Liver (tissue), 8 donors: ENCODE measurements at regions not wholly inside any gene's neighbourhood (a gene's known extent, or its start where the extent isn't known, plus 50 kb on each side); places are given as distances from the start of the nearest gene placed in this dataset.

ENCODE experiments used
- DNase-seq: peaks from one replicate; pipeline ENCODE4 v3.0.0-alpha.2; 2017; ENCODE audit warnings: low spot score
- H3K27ac ChIP-seq, 2 donors: one replicate each; pipeline ENCODE4 v1.7.0; 2013; ENCODE audit warnings: inconsistent platforms in 2 of 2, low read length in 2 of 2, control low read depth in 1 of 2, low read depth in 1 of 2, mild to moderate bottlenecking in 1 of 2
- H3K27me3 ChIP-seq, 4 donors: one replicate each; pipeline versions ENCODE4 v1.6.1 to v1.7.0; 2013; ENCODE audit warnings: low read length in 3 of 4, inconsistent platforms in 1 of 4, mild to moderate bottlenecking in 1 of 4, moderate library complexity in 1 of 4; ENCODE audit not compliant: control insufficient read depth in 4 of 4, insufficient read depth in 4 of 4
- H3K36me3 ChIP-seq, 4 donors: one replicate each; pipeline versions ENCODE4 v1.6.1 to v1.7.0; 2013; ENCODE audit warnings: low read length in 3 of 4, mild to moderate bottlenecking in 3 of 4, low read depth in 1 of 4, moderate library complexity in 1 of 4; ENCODE audit not compliant: control insufficient read depth in 4 of 4, insufficient read depth in 3 of 4
- H3K4me1 ChIP-seq, 4 donors: one replicate each; pipeline versions ENCODE4 v1.6.1 to v1.7.0; 2013; ENCODE audit warnings: low read length in 3 of 4, mild to moderate bottlenecking in 3 of 4, moderate library complexity in 1 of 4; ENCODE audit not compliant: control insufficient read depth in 4 of 4, insufficient read depth in 4 of 4
- H3K4me3 ChIP-seq, 3 donors: one replicate each; pipeline versions ENCODE4 v1.6.1 to v1.7.0; 2013; ENCODE audit warnings: low read length in 3 of 3, control low read depth in 1 of 3, low read depth in 1 of 3, mild to moderate bottlenecking in 1 of 3
- H3K9ac ChIP-seq, 2 donors: one replicate each; pipeline ENCODE4 v1.7.0; 2013; ENCODE audit warnings: low read length in 2 of 2, mild to moderate bottlenecking in 2 of 2, moderate library complexity in 2 of 2, control low read depth in 1 of 2, low read depth in 1 of 2
- H3K9me3 ChIP-seq, 4 donors: one replicate each; pipeline versions ENCODE4 v1.6.1 to v1.7.0; 2013; ENCODE audit warnings: low read length in 3 of 4; ENCODE audit not compliant: control insufficient read depth in 4 of 4
- EGR1 ChIP-seq, 2 donors: IDR thresholded peaks; 2 replicates each; pipeline ENCODE4 v1.6.1; 2016 to 2018; ENCODE audit warnings: antibody characterized with exemption in 2 of 2, low read depth in 2 of 2
- FOXA1 ChIP-seq: IDR thresholded peaks from 2 replicates; pipeline ENCODE4 v1.6.1; 2016; ENCODE audit warnings: antibody characterized with exemption
- FOXA2 ChIP-seq: IDR thresholded peaks from 2 replicates; pipeline ENCODE4 v1.6.1; 2016; ENCODE audit warnings: antibody characterized with exemption
- GABPA ChIP-seq, 2 donors: IDR thresholded peaks in 1 of 2; conservative IDR thresholded peaks in 1 of 2; 2 replicates each; pipeline ENCODE4 v1.6.1; 2016; ENCODE audit warnings: antibody characterized with exemption in 2 of 2, mild to moderate bottlenecking in 1 of 2, moderate library complexity in 1 of 2
- HNF4A ChIP-seq, 2 donors: conservative IDR thresholded peaks; 2 replicates each; pipeline ENCODE4 v1.6.1; 2016; ENCODE audit warnings: antibody characterized with exemption in 2 of 2, mild to moderate bottlenecking in 2 of 2
- HNF4G ChIP-seq: IDR thresholded peaks from 2 replicates; pipeline ENCODE4 v1.6.1; 2016; ENCODE audit warnings: antibody characterized with exemption
- JUND ChIP-seq, 2 donors: IDR thresholded peaks; 2 replicates each; pipeline ENCODE4 v1.6.1; 2016; ENCODE audit warnings: antibody characterized with exemption in 2 of 2
- NR2F2 ChIP-seq: IDR thresholded peaks from 2 replicates; pipeline ENCODE4 v1.6.1; 2016; ENCODE audit warnings: antibody characterized with exemption
- RAD21 ChIP-seq, 2 donors: IDR thresholded peaks; 2 replicates each; pipeline ENCODE4 v1.6.1; 2016; ENCODE audit warnings: antibody characterized with exemption in 2 of 2, mild to moderate bottlenecking in 2 of 2
- RXRA ChIP-seq, 2 donors: IDR thresholded peaks; 2 replicates each; pipeline ENCODE4 v1.6.1; 2017 to 2018; ENCODE audit warnings: antibody characterized with exemption in 2 of 2, mild to moderate bottlenecking in 1 of 2
- SP1 ChIP-seq: IDR thresholded peaks from 2 replicates; pipeline ENCODE4 v1.6.1; 2018; ENCODE audit warnings: antibody characterized with exemption, mild to moderate bottlenecking
- TAF1 ChIP-seq: conservative IDR thresholded peaks from 2 replicates; pipeline ENCODE4 v1.6.1; 2016; ENCODE audit warnings: antibody characterized with exemption, mild to moderate bottlenecking
- YY1 ChIP-seq: IDR thresholded peaks from 2 replicates; pipeline ENCODE4 v1.6.1; 2016; ENCODE audit warnings: antibody characterized with exemption, mild to moderate bottlenecking
- WGBS: extraction: QIAGEN DNeasy Blood & Tissue Kit; methylation state at CpG from one replicate; pipeline ENCODE4 v1.1.7; 2013; 5-methylcytosine and 5-hydroxymethylcytosine counted together
- TF ChIP-seq, protein P1 (sequence below): IDR thresholded peaks from 2 replicates; pipeline ENCODE4 v1.6.1; 2016; ENCODE audit warnings: antibody characterized with exemption
- TF ChIP-seq, protein P2 (sequence below): IDR thresholded peaks from 2 replicates; pipeline ENCODE4 v1.6.1; 2016; ENCODE audit warnings: antibody characterized with exemption
- TF ChIP-seq, protein P3 (sequence below): IDR thresholded peaks from 2 replicates; pipeline ENCODE4 v1.6.1; 2016; ENCODE audit warnings: antibody characterized with exemption
- TF ChIP-seq, protein P4 (sequence below): fragments of 150-350 bp; IDR thresholded peaks from 2 replicates; pipeline ENCODE4 v1.5.1; 2017; ENCODE audit warnings: improper control_type of control experiment, low read depth, low read length; ENCODE audit not compliant: missing input control
- TF ChIP-seq, protein P5 (sequence below): IDR thresholded peaks from 2 replicates; pipeline ENCODE4 v1.6.1; 2016; ENCODE audit warnings: antibody characterized with exemption, mild to moderate bottlenecking
- donor health status: healthy.
- donor health status: healthy.
- donor health status: healthy.
- donor health status: healthy.
- donor health status: healthy.

DNA sequence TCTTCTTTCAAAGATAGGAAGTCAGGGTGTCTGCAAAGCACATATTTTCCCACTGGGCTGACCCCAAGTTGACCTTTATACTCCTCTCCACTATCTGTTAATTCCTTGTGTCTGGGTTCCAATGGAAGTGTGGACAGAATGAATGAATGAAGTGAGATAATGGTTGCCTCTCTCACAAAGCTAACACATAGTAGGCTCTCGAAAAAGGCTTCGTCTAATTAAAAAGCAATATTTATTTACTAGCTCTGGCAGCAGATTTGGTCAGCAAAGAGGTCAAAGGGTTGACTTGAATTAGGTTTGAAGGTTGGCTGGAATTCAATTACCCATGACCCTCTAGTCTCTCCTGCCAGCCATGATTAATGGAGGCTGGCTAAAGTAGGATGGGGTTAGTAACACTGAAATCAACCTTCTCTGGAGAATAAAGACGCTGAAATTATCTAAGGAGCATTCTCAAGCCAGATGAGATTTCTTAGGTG, 280.3 kb upstream of the KLF3 start:
- Histone ChIP-seq H3K27ac (no peak overlapping the region), H3K9ac (no peak overlapping the region), H3K27me3 (no peaks in the 10 kb centered on the region), H3K4me3 (no peak overlapping the region), H3K4me1 (peaks cover 4 to 43% (median 42%) of the 10 kb centered on the region in 4 donors), H3K9me3 (no peaks in the 10 kb centered on the region), H3K36me3 (no peaks in the 10 kb centered on the region)
- no peak for DNase-seq
- TF ChIP-seq TAF1 (no peak), FOXA2 (no peak), SP1 (no peak), EGR1 (IDR thresholded peaks at IDR 0.05; ENCODE audit: low read depth in 2 of 2) (no peak), HNF4A (conservative IDR thresholded peaks at IDR 0.05) (peak in 1 of 2 donors; percentile 26), RXRA (IDR thresholded peaks at IDR 0.05) (peak; percentile 30 to 45), YY1 (peak; percentile 31), NR2F2 (peak; percentile 74)
- TF ChIP-seq, protein P1, sequence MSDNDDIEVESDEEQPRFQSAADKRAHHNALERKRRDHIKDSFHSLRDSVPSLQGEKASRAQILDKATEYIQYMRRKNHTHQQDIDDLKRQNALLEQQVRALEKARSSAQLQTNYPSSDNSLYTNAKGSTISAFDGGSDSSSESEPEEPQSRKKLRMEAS, result no peak
- 37% methylated on average over 3 of the region's 3 CpGs for WGBS

DNA sequence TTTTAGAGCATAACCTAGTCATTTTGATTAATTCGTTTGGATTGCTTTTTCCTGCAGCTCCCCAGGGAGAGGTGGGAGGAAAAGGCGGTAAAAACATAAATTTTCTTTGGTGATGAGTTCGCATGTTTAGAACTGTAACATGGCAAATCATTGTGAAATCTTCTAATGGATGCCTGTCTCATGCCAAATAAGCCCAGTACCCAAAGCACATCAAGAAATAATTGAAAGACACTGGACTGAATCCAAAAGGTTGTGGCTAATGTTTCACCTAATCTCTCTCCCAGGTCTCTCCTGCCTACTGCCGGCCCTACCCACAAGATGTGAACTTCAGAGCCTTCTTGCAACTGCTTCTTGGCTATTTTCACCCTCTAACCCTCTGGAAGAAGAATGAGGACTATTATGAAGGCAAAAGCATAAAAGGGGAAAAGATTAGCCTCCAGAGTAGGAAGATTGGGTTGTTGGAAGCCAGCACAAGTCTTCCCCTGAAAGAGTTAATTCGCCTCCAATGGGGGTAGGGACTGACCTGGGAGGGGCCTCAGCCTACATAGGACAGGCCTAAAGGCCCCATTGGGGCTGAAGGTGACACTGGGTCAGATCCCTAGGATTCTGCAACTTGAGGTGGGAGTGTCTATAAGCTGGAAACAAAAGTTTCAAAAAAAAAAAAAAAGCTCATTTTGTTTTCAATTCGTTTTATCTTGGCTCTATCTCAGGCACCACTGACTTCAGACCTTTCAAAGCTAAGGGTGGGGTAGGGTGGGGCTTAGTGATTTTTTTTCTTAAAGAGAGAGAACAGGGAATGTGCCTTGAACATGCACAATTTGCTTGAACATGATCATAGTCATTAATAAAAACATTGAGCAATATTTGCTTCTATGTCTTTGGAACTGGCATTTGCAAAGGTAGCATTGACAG, 278.6 kb upstream of the KLF3 start:
- 20% methylated on average over 6 of the region's 6 CpGs for WGBS
- H3K36me3 ChIP-seq, result no peaks in the 10 kb centered on the region
- TF ChIP-seq NR2F2 (peak; percentile 57), RAD21 (IDR thresholded peaks at IDR 0.05) (peak; percentile 20 to 63), YY1 (peak; percentile 82), FOXA2 (peak; percentile 22), HNF4A (conservative IDR thresholded peaks at IDR 0.05) (peak; percentile 64 to 76), GABPA (IDR thresholded peaks at IDR 0.05 in 1 of 2, conservative IDR thresholded peaks at IDR 0.05 in 1 of 2) (no peak), FOXA1 (peak; percentile 34), TAF1 (no peak), HNF4G (peak; percentile 67), EGR1 (IDR thresholded peaks at IDR 0.05; ENCODE audit: low read depth in 2 of 2) (peak in 1 of 2 donors; percentile 39), RXRA (IDR thresholded peaks at IDR 0.05) (peak; percentile 62 to 87), JUND (IDR thresholded peaks at IDR 0.05) (peak in 1 of 2 donors; percentile 12), SP1 (peak; percentile 81)
- TF ChIP-seq, protein P2, sequence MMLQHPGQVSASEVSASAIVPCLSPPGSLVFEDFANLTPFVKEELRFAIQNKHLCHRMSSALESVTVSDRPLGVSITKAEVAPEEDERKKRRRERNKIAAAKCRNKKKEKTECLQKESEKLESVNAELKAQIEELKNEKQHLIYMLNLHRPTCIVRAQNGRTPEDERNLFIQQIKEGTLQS, result no peak
- TF ChIP-seq, protein P3, sequence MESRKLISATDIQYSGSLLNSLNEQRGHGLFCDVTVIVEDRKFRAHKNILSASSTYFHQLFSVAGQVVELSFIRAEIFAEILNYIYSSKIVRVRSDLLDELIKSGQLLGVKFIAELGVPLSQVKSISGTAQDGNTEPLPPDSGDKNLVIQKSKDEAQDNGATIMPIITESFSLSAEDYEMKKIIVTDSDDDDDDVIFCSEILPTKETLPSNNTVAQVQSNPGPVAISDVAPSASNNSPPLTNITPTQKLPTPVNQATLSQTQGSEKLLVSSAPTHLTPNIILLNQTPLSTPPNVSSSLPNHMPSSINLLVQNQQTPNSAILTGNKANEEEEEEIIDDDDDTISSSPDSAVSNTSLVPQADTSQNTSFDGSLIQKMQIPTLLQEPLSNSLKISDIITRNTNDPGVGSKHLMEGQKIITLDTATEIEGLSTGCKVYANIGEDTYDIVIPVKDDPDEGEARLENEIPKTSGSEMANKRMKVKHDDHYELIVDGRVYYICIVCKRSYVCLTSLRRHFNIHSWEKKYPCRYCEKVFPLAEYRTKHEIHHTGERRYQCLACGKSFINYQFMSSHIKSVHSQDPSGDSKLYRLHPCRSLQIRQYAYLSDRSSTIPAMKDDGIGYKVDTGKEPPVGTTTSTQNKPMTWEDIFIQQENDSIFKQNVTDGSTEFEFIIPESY, result no peak
- TF ChIP-seq, protein P4, sequence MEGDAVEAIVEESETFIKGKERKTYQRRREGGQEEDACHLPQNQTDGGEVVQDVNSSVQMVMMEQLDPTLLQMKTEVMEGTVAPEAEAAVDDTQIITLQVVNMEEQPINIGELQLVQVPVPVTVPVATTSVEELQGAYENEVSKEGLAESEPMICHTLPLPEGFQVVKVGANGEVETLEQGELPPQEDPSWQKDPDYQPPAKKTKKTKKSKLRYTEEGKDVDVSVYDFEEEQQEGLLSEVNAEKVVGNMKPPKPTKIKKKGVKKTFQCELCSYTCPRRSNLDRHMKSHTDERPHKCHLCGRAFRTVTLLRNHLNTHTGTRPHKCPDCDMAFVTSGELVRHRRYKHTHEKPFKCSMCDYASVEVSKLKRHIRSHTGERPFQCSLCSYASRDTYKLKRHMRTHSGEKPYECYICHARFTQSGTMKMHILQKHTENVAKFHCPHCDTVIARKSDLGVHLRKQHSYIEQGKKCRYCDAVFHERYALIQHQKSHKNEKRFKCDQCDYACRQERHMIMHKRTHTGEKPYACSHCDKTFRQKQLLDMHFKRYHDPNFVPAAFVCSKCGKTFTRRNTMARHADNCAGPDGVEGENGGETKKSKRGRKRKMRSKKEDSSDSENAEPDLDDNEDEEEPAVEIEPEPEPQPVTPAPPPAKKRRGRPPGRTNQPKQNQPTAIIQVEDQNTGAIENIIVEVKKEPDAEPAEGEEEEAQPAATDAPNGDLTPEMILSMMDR, result no peak
- TF ChIP-seq, protein P5, sequence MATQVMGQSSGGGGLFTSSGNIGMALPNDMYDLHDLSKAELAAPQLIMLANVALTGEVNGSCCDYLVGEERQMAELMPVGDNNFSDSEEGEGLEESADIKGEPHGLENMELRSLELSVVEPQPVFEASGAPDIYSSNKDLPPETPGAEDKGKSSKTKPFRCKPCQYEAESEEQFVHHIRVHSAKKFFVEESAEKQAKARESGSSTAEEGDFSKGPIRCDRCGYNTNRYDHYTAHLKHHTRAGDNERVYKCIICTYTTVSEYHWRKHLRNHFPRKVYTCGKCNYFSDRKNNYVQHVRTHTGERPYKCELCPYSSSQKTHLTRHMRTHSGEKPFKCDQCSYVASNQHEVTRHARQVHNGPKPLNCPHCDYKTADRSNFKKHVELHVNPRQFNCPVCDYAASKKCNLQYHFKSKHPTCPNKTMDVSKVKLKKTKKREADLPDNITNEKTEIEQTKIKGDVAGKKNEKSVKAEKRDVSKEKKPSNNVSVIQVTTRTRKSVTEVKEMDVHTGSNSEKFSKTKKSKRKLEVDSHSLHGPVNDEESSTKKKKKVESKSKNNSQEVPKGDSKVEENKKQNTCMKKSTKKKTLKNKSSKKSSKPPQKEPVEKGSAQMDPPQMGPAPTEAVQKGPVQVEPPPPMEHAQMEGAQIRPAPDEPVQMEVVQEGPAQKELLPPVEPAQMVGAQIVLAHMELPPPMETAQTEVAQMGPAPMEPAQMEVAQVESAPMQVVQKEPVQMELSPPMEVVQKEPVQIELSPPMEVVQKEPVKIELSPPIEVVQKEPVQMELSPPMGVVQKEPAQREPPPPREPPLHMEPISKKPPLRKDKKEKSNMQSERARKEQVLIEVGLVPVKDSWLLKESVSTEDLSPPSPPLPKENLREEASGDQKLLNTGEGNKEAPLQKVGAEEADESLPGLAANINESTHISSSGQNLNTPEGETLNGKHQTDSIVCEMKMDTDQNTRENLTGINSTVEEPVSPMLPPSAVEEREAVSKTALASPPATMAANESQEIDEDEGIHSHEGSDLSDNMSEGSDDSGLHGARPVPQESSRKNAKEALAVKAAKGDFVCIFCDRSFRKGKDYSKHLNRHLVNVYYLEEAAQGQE, result no peak
- TF ChIP-seq, protein P1, result peak; percentile 56
- no peak overlapping the region for H3K9ac ChIP-seq
- peak overlapping the region; percentile 59 to 68 for H3K27ac ChIP-seq
- H3K4me3 ChIP-seq, result peak overlapping the region; percentile 3 to 30 (median 27)
- peaks cover 4 to 43% (median 42%) of the 10 kb centered on the region in 4 donors for H3K4me1 ChIP-seq
- H3K9me3 ChIP-seq, result no peaks in the 10 kb centered on the region
- no peak for DNase-seq
- H3K27me3 ChIP-seq, result no peaks in the 10 kb centered on the region
